ENCODE measurements at regions not wholly inside any gene's neighbourhood (a gene's known extent, or its start where the extent isn't known, plus 50 kb on each side); places are given as distances from the start of the nearest gene placed in this dataset.

DNA sequence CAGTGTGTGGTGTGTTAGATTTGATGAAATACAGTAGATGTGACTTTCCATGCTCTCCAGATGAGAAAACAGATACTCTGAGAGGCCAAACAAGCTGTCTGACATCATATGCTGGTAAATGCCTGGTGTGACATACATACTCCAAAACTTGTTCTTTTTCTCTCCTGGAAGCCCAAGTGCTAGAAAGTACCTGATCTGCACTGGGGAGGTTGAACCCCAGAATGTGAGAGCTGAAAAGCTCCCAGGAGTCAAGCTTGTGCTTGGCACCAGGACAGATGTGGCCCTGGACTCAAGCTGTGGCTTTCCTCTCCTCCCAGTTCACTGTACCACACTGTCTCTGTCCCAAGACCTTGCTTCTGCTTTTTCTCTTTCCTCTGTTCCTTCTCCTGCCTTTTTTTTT is 389.0 kb upstream of the USP24 start:
- DNase-seq (ENCODE audit: insufficient read length) (no peak), FAIRE-seq (no peak)
- TF ChIP-seq TAF1 (IDR thresholded peaks at IDR 0.05; ENCODE audit: borderline replicate concordance, low read depth, low read length) (no peak), POLR2A (IDR thresholded peaks at IDR 0.05; ENCODE audit: low read depth, low read length) (no peak), POLR2AphosphoS5 (IDR thresholded peaks at IDR 0.05; ENCODE audit: low read depth, low read length) (no peak)

DNA sequence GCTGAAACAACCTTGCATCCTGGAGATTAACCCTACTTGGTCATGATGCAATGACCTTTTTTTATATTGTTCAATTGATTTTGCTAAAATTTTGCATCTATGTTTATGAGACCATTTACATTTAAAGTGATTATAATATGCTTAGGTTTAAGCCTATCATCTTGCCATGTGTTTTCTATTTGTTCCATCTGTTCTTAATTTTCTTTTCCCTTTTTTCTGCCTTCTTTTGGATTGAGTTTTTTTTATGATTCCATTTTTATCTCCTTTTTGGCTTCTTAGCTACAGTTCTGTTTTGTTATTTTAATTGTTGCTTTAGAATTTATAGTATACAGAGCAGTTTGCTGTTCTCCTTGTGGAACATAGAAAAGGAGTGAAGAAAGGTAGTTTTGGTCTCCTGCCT is 385.1 kb upstream of the USP24 start:
- FAIRE-seq (no peak), DNase-seq (ENCODE audit: insufficient read length) (no peak)
- TF ChIP-seq POLR2AphosphoS5 (IDR thresholded peaks at IDR 0.05; ENCODE audit: low read depth, low read length) (no peak), POLR2A (IDR thresholded peaks at IDR 0.05; ENCODE audit: low read depth, low read length) (no peak), TAF1 (IDR thresholded peaks at IDR 0.05; ENCODE audit: borderline replicate concordance, low read depth, low read length) (no peak)

DNA sequence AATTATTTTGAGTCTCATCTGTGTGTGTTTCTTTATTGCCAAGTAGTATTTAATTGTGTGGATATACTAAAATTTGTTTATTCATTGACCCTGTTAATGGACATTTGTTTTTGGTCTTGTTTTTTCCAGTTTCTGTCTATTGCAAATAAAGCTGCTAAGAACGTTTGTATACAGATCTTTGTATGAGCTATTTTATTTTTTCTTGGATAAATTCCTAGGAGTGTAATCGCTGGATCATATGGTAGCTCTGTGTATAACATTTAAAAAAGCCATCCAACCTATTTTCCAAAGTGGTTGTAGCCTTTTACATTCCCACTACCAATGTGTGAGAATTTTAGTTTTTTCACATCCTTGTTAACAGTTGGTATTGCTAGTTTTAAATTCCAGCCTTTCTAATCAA is 382.7 kb upstream of the USP24 start:
- TF ChIP-seq POLR2AphosphoS5 (IDR thresholded peaks at IDR 0.05; ENCODE audit: low read depth, low read length) (no peak), TAF1 (IDR thresholded peaks at IDR 0.05; ENCODE audit: borderline replicate concordance, low read depth, low read length) (no peak), POLR2A (IDR thresholded peaks at IDR 0.05; ENCODE audit: low read depth, low read length) (no peak)
- FAIRE-seq, result no peak

DNA sequence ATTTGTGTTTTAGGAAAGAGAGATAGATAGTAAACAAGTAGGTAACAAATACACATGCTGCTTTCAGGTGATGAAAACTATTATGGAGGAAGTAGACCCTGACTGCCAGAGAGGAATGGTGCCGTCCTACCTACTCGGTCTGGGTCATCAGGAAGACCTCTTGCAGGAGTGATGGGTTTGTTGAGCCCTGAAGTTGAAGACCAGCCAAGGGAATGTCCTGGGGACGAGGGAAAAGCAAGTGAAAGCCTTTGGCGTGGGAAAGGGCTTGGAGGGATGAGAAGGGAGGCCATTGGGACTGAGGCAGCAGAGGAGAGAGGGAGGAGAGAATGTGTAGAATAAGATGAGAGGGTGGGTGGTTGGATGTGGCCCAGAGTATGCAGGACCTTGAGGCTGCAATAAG is 379.5 kb upstream of the USP24 start:
- no peak for TF ChIP-seq TAF1 (IDR thresholded peaks at IDR 0.05; ENCODE audit: borderline replicate concordance, low read depth, low read length)
- TF ChIP-seq POLR2AphosphoS5 (IDR thresholded peaks at IDR 0.05; ENCODE audit: low read depth, low read length), result no peak
- no peak for TF ChIP-seq POLR2A (IDR thresholded peaks at IDR 0.05; ENCODE audit: low read depth, low read length)
- FAIRE-seq, result no peak
- no peak for DNase-seq (ENCODE audit: insufficient read length)

More for the DNA sequence above, 382.7 kb upstream of the USP24 start:
- DNase-seq (ENCODE audit: insufficient read length), result no peak

DNA sequence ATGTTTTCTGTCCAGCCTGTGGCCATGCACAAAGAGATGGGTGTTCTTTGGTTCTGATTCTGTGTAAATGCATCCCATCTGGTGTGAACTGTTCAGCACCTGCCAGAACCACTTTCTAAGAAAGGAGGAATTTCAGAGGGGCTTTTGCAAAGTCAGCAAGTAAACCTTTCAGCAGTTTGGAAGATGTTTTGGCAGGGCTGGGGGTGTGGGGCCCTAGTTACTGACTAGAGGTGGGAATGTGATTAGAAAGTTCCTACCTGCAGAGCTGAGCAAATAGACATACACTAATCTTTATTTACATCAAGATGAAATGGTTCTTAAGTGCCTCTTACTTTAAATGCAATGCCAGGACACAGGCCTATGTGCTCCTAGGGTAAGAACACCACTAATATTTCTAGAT is 378.1 kb upstream of the USP24 start:
- no peak for FAIRE-seq
- TF ChIP-seq POLR2A (IDR thresholded peaks at IDR 0.05; ENCODE audit: low read depth, low read length) (no peak), POLR2AphosphoS5 (IDR thresholded peaks at IDR 0.05; ENCODE audit: low read depth, low read length) (no peak)

DNA sequence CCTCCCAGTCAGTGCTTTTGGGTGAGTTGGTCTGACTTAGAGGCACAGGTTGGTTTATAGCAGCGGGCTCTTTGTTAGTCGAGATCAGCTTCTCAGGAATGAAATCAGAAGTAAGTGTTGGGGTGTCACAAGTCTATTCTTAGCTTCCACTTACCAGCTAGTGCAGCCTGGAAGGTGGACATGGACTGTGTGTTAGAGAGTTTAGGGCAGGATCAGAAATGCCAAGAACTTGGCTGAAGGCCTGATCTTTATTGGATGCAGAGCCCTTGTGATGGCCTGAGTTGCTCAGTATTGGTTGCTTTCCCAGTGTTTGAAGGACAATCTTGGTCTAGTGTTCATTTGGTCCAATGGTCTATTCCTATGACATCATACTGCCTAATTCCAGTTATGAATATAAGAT is 377.0 kb upstream of the USP24 start:
- TF ChIP-seq POLR2AphosphoS5 (IDR thresholded peaks at IDR 0.05; ENCODE audit: low read depth, low read length) (no peak), POLR2A (IDR thresholded peaks at IDR 0.05; ENCODE audit: low read depth, low read length) (no peak), TAF1 (IDR thresholded peaks at IDR 0.05; ENCODE audit: borderline replicate concordance, low read depth, low read length) (no peak)
- DNase-seq (ENCODE audit: insufficient read length) (no peak), FAIRE-seq (no peak)

More for the DNA sequence above, 378.1 kb upstream of the USP24 start:
- no peak for DNase-seq (ENCODE audit: insufficient read length)

DNA sequence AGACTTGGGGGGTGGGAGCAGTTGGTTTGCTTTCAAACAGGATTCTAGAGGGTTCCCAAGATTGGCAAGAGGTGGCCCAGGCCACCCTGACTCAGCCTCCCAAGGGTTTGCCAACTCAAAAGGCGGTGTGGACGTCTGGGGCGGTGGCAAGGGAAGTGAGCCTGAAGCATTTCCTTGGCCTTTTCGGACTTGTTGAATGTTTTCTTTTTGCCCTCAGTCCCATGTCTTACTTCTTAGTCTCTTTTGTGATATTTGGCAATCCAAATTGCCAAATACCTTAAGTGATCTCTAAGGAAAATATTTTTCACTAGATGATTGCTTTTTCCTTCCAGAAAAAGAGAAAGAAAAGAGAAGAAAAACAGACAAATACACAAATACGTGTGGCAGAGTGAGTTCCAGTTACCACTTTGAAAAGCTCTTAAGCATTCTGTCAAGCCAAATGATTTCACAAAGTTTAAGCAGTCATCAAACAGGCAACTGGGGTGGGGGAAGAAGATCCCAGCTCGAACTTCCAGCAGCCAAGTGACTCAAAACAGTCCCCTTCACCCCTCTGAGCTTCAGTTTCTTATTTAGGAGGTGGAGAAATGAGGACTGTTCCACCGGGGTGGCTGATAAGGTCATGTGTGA is 374.6 kb upstream of the USP24 start:
- TF ChIP-seq POLR2A (IDR thresholded peaks at IDR 0.05; ENCODE audit: low read depth, low read length), result no peak
- no peak for TF ChIP-seq POLR2AphosphoS5 (IDR thresholded peaks at IDR 0.05; ENCODE audit: low read depth, low read length)
- TF ChIP-seq TAF1 (IDR thresholded peaks at IDR 0.05; ENCODE audit: borderline replicate concordance, low read depth, low read length), result no peak
- FAIRE-seq (no peak), DNase-seq (ENCODE audit: insufficient read length) (no peak)

DNA sequence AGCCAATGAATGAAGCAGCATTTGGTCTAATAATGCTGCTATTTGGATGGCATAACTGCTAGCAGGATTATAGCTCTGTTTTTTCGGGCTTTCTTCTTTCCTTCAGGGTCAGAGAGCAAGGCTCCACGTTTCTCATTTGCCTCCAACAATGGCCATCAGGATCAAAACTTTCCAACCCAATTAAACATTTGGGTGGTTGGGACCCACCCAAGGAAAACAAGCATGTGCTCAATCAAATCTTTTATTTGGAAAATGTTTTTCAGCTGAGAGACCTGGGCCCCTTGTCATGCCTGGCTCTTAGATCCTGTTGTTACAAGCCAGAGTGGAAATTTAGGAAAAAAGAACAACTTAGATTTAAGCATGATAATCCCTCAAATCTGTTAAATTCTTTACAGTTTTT is 373.1 kb upstream of the USP24 start:
- FAIRE-seq, result no peak

DNA sequence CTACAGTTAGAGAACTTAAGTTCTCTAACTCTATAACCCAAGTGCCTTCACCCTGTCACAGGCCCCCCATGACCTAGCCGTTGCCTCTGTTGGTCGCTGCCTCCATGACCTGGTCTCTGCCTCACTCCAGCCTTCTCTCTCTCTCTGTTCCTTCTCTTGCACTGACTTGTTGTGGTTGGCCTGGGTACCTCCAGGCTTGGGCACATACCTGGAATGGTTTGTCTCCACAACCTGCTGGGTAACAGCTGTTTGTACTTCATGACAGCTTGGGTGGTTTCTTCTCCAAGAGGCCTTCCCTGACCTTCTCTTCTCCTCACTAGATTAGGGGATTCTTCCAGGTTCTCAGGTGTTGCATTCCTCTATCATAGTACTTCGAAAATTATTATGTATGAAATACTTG is 371.6 kb upstream of the USP24 start:
- TF ChIP-seq POLR2AphosphoS5 (IDR thresholded peaks at IDR 0.05; ENCODE audit: low read depth, low read length) (no peak), TAF1 (IDR thresholded peaks at IDR 0.05; ENCODE audit: borderline replicate concordance, low read depth, low read length) (no peak), POLR2A (IDR thresholded peaks at IDR 0.05; ENCODE audit: low read depth, low read length) (no peak)

More for the DNA sequence above, 373.1 kb upstream of the USP24 start:
- TF ChIP-seq POLR2AphosphoS5 (IDR thresholded peaks at IDR 0.05; ENCODE audit: low read depth, low read length) (no peak), POLR2A (IDR thresholded peaks at IDR 0.05; ENCODE audit: low read depth, low read length) (no peak), TAF1 (IDR thresholded peaks at IDR 0.05; ENCODE audit: borderline replicate concordance, low read depth, low read length) (no peak)
- no peak for DNase-seq (ENCODE audit: insufficient read length)

DNA sequence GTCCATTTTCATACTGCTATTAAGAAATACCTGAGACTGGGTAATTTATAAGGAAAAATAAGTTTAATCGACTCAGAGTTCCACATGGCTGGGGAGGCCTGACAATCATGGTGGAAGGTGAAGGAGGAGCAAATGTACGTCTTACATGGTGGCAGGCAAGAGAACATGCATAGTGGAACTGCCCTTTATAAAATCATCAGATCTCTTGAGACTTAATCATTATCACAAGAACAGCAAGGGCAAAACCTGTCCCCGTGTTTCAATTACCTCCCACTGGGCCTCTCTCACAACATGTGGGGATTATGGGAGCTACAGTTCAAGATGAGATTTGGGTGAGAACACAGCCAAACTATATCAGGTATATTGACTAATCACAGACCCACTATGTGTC is 370.2 kb upstream of the USP24 start:
- FAIRE-seq (no peak), DNase-seq (ENCODE audit: insufficient read length) (no peak)
- no peak for TF ChIP-seq TAF1 (IDR thresholded peaks at IDR 0.05; ENCODE audit: borderline replicate concordance, low read depth, low read length)
- TF ChIP-seq POLR2AphosphoS5 (IDR thresholded peaks at IDR 0.05; ENCODE audit: low read depth, low read length), result no peak
- no peak for TF ChIP-seq POLR2A (IDR thresholded peaks at IDR 0.05; ENCODE audit: low read depth, low read length)

More for the DNA sequence above, 371.6 kb upstream of the USP24 start:
- DNase-seq (ENCODE audit: insufficient read length) (no peak), FAIRE-seq (no peak)

DNA sequence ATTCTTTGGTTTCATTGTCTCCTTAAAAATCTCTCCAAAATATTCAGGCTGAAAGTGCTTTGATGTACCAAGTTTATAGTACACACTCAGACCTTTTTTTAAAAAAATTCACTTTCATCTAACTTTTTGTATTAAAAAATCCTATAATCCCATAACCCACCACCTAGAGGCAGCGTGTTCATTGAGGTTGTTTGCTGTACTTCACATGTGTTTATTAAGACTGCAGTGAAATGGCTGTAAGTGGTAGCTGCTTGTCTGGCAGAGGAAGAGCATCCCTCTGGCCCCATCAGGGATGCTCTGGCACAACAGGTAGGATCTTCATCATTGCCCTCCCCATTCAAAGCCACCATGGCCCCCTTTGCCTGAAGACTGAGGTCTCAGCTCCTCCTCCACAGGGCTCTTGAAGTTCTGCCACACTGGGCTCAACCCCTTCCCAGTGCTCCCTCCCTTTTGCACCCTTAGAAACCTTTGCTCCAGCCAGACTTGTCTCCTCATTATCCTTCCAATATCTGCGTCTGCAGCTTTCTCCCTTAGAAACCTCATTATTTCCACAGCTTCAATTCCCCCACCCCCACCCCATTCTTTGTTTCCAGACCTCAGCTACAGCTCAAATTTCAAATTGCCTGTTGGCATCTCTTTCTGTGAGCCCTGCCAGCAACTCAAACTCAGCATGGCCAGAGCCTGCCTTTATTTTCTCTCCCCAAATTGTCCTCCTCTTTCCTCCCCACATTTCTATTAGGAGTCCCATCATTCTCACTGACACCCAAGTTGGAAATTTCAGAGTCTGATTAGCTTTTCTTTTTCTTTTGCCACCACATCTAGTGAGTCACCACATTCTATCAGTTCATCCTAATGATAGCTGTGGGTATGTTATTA is 369.6 kb upstream of the USP24 start:
- DNase-seq (ENCODE audit: insufficient read length), result no peak
- no peak for TF ChIP-seq POLR2AphosphoS5 (IDR thresholded peaks at IDR 0.05; ENCODE audit: low read depth, low read length)
- no peak for TF ChIP-seq POLR2A (IDR thresholded peaks at IDR 0.05; ENCODE audit: low read depth, low read length)
- TF ChIP-seq TAF1 (IDR thresholded peaks at IDR 0.05; ENCODE audit: borderline replicate concordance, low read depth, low read length), result no peak
- no peak for FAIRE-seq

DNA sequence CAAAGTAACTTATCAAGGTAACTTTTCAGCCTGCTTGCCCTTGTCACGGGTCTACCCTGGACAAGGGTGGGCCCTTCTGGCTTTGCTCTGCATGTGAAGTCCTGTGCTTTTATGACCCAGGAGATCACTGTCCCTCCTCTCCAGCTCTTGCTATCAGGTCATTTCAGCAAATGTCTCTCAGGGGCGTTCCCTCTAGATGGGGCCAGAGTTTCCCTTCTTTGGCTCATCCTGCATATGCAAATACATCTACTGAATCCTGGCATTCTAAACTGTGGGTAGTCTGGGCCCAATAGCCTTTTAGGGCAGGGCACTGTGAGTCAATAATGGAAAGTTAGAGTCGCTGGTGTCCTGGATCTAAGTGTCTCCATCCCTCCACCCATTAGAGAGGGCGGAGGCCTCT is 366.9 kb upstream of the USP24 start:
- no peak for DNase-seq (ENCODE audit: insufficient read length)
- no peak for FAIRE-seq
- TF ChIP-seq TAF1 (IDR thresholded peaks at IDR 0.05; ENCODE audit: borderline replicate concordance, low read depth, low read length), result no peak
- TF ChIP-seq POLR2A (IDR thresholded peaks at IDR 0.05; ENCODE audit: low read depth, low read length), result no peak
- no peak for TF ChIP-seq POLR2AphosphoS5 (IDR thresholded peaks at IDR 0.05; ENCODE audit: low read depth, low read length)
